Right hindlimb (tissue), 1 donor: ENCODE measurements at regions not wholly inside any gene's neighbourhood (a gene's known extent, or its start where the extent isn't known, plus 50 kb on each side); places are given as distances from the start of the nearest gene placed in this dataset.
A peak's percentile ranks its signal among the peaks of the same experiment; 100 is the strongest.
"Not testable (repeated sequence)": the region's sequence is repeated elsewhere in the genome, so short reads cannot be mapped to it uniquely, and the experiment has no call there.

Source experiments
- DNase-seq: peaks from one replicate; pipeline ENCODE4 v3.0.0-alpha.2; 2018

- no peak for DNase-seq
Observed at GRCh38 chr10:27344568-27345454, 104.2 kb upstream of the ACBD5 start.

GRCh38 chr10:27341001-27341400, 100.4 kb upstream of the ACBD5 start:
- DNase-seq, result no peak

- not testable (repeated sequence) for DNase-seq
Observed at GRCh38 chr10:27335246-27335645, 94.6 kb upstream of the ACBD5 start.

GRCh38 chr10:27330074-27330473, 89.5 kb upstream of the ACBD5 start:
- no peak for DNase-seq

GRCh38 chr10:27328946-27329345, 88.3 kb upstream of the ACBD5 start:
- DNase-seq, result no peak

GRCh38 chr10:27326748-27327147, 86.2 kb upstream of the ACBD5 start:
- not testable (repeated sequence) for DNase-seq

- peak; percentile 72 for DNase-seq
Observed at GRCh38 chr10:27319752-27320431, 79.3 kb upstream of the ACBD5 start.

GRCh38 chr10:27319139-27319538, 78.5 kb upstream of the ACBD5 start:
- DNase-seq, result not testable (repeated sequence)

GRCh38 chr10:27315082-27315481, 74.5 kb upstream of the ACBD5 start:
- not testable (repeated sequence) for DNase-seq

- DNase-seq, result not testable (repeated sequence)
Observed at GRCh38 chr10:27313586-27313985, 73.0 kb upstream of the ACBD5 start.

GRCh38 chr10:27312854-27313253, 72.3 kb upstream of the ACBD5 start:
- no peak for DNase-seq

- DNase-seq, result not testable (repeated sequence)
Observed at GRCh38 chr10:27311809-27312208, 71.2 kb upstream of the ACBD5 start.

- DNase-seq, result not testable (repeated sequence)
Observed at GRCh38 chr10:27298522-27298850, 57.9 kb upstream of the ACBD5 start.

GRCh38 chr10:27297844-27298521, 57.4 kb upstream of the ACBD5 start:
- DNase-seq, result no peak

GRCh38 chr10:27296285-27296684, 55.7 kb upstream of the ACBD5 start:
- not testable (repeated sequence) for DNase-seq

GRCh38 chr10:27291253-27291895, 50.8 kb upstream of the ACBD5 start:
- not testable (repeated sequence) for DNase-seq
